ENCODE measurements at regions not wholly inside any gene's neighbourhood (a gene's known extent, or its start where the extent isn't known, plus 50 kb on each side); places are given as distances from the start of the nearest gene placed in this dataset.
"Not testable (repeated sequence)": the region's sequence is repeated elsewhere in the genome, so short reads cannot be mapped to it uniquely, and the experiment has no call there.

- Histone ChIP-seq H3K27ac (no peak overlapping the region), H3K36me3 (no peaks in the 10 kb centered on the region), H3K4me1 (replicated peaks) (peaks cover 19% of the 10 kb centered on the region), H3K27me3 (replicated peaks) (no peaks in the 10 kb centered on the region), H3K9me3 (replicated peaks) (no peaks in the 10 kb centered on the region), H3K4me3 (no peak overlapping the region)
- no peak for DNase-seq (ENCODE audit: low read depth in 1 of 2, low spot score in 2 of 2)
Observed at GRCh38 chr1:203401199-203401877, 50.4 kb upstream of the FMOD start.

- Histone ChIP-seq H3K36me3 (no peaks in the 10 kb centered on the region), H3K27me3 (replicated peaks) (no peaks in the 10 kb centered on the region), H3K9me3 (replicated peaks) (no peaks in the 10 kb centered on the region), H3K27ac (peak overlapping the region; percentile 48), H3K4me3 (no peak overlapping the region), H3K4me1 (replicated peaks) (peaks cover 19% of the 10 kb centered on the region)
- no peak for DNase-seq (ENCODE audit: low read depth in 1 of 2, low spot score in 2 of 2)
Observed at GRCh38 chr1:203402152-203402551, 51.2 kb upstream of the FMOD start.

- peak in 1 of 2 experiments; percentile 82 for DNase-seq (ENCODE audit: low read depth in 1 of 2, low spot score in 2 of 2)
- no peaks in the 10 kb centered on the region for H3K9me3 ChIP-seq (replicated peaks)
- H3K27me3 ChIP-seq (replicated peaks), result no peaks in the 10 kb centered on the region
- H3K36me3 ChIP-seq, result no peaks in the 10 kb centered on the region
- H3K27ac ChIP-seq, result peak overlapping the region; percentile 48
- H3K4me3 ChIP-seq, result no peak overlapping the region
- H3K4me1 ChIP-seq (replicated peaks), result peaks cover 19% of the 10 kb centered on the region
Observed at GRCh38 chr1:203402629-203403337, 51.9 kb upstream of the FMOD start.

GRCh38 chr1:203403586-203403985, 52.7 kb upstream of the FMOD start:
- Histone ChIP-seq H3K4me1 (replicated peaks) (peaks cover 26% of the 10 kb centered on the region), H3K27me3 (replicated peaks) (no peaks in the 10 kb centered on the region), H3K36me3 (no peaks in the 10 kb centered on the region), H3K9me3 (replicated peaks) (no peaks in the 10 kb centered on the region), H3K4me3 (no peak overlapping the region), H3K27ac (peak overlapping the region; percentile 48; the same call in 1 of the 2 replicates)
- no peak for DNase-seq (ENCODE audit: low read depth in 1 of 2, low spot score in 2 of 2)

GRCh38 chr1:203404546-203404945, 53.6 kb upstream of the FMOD start:
- H3K27ac ChIP-seq, result no peak overlapping the region
- H3K9me3 ChIP-seq (replicated peaks), result no peaks in the 10 kb centered on the region
- H3K27me3 ChIP-seq (replicated peaks), result no peaks in the 10 kb centered on the region

GRCh38 chr1:203405703-203406438, 54.9 kb upstream of the FMOD start:
- H3K27ac ChIP-seq, result no peak overlapping the region
- DNase-seq (ENCODE audit: low read depth in 1 of 2, low spot score in 2 of 2), result no peak
- H3K27me3 ChIP-seq (replicated peaks), result no peaks in the 10 kb centered on the region
- no peak overlapping the region for H3K4me3 ChIP-seq
- H3K9me3 ChIP-seq (replicated peaks), result no peaks in the 10 kb centered on the region
- H3K36me3 ChIP-seq, result no peaks in the 10 kb centered on the region
- peaks cover 29% of the 10 kb centered on the region for H3K4me1 ChIP-seq (replicated peaks)

More at GRCh38 chr1:203404546-203404945, 53.6 kb upstream of the FMOD start:
- H3K4me1 ChIP-seq (replicated peaks), result peaks cover 29% of the 10 kb centered on the region
- no peak for DNase-seq (ENCODE audit: low read depth in 1 of 2, low spot score in 2 of 2)
- no peak overlapping the region for H3K4me3 ChIP-seq
- no peaks in the 10 kb centered on the region for H3K36me3 ChIP-seq

- H3K9me3 ChIP-seq (replicated peaks), result no peaks in the 10 kb centered on the region
- H3K27me3 ChIP-seq (replicated peaks), result no peaks in the 10 kb centered on the region
- peaks cover 29% of the 10 kb centered on the region for H3K4me1 ChIP-seq (replicated peaks)
- H3K4me3 ChIP-seq, result no peak overlapping the region
- no peak overlapping the region for H3K27ac ChIP-seq
- no peaks in the 10 kb centered on the region for H3K36me3 ChIP-seq
- DNase-seq (ENCODE audit: low read depth in 1 of 2, low spot score in 2 of 2), result no peak
Observed at GRCh38 chr1:203406446-203407045, 55.6 kb upstream of the FMOD start.

- no peak for DNase-seq (ENCODE audit: low read depth in 1 of 2, low spot score in 2 of 2)
- Histone ChIP-seq H3K9me3 (replicated peaks) (no peaks in the 10 kb centered on the region), H3K36me3 (no peaks in the 10 kb centered on the region), H3K4me1 (replicated peaks) (peaks cover 24% of the 10 kb centered on the region), H3K4me3 (no peak overlapping the region), H3K27me3 (replicated peaks) (no peaks in the 10 kb centered on the region), H3K27ac (no peak overlapping the region)
Observed at GRCh38 chr1:203407296-203407695, 56.4 kb upstream of the FMOD start.

GRCh38 chr1:203408486-203409481, 57.9 kb upstream of the FMOD start:
- no peaks in the 10 kb centered on the region for H3K36me3 ChIP-seq
- H3K4me3 ChIP-seq, result no peak overlapping the region
- peaks cover 10% of the 10 kb centered on the region for H3K4me1 ChIP-seq (replicated peaks)
- no peak overlapping the region for H3K27ac ChIP-seq
- H3K9me3 ChIP-seq (replicated peaks), result no peaks in the 10 kb centered on the region
- DNase-seq (ENCODE audit: low read depth in 1 of 2, low spot score in 2 of 2), result peak; percentile 63 to 71
- no peaks in the 10 kb centered on the region for H3K27me3 ChIP-seq (replicated peaks)

GRCh38 chr1:203410182-203410900, 59.4 kb upstream of the FMOD start:
- no peaks in the 10 kb centered on the region for H3K9me3 ChIP-seq (replicated peaks)
- H3K4me1 ChIP-seq (replicated peaks), result peaks cover 10% of the 10 kb centered on the region
- H3K4me3 ChIP-seq, result no peak overlapping the region
- no peaks in the 10 kb centered on the region for H3K36me3 ChIP-seq
- DNase-seq (ENCODE audit: low read depth in 1 of 2, low spot score in 2 of 2), result no peak
- H3K27me3 ChIP-seq (replicated peaks), result no peaks in the 10 kb centered on the region
- no peak overlapping the region for H3K27ac ChIP-seq

GRCh38 chr1:203411431-203411830, 60.5 kb upstream of the FMOD start:
- not testable (repeated sequence) for DNase-seq (ENCODE audit: low read depth in 1 of 2, low spot score in 2 of 2); H3K4me3 ChIP-seq; H3K27ac ChIP-seq; H3K36me3 ChIP-seq; H3K27me3 ChIP-seq (replicated peaks); H3K9me3 ChIP-seq (replicated peaks)
- H3K4me1 ChIP-seq (replicated peaks), result peaks cover 10% of the 10 kb centered on the region

GRCh38 chr1:203419558-203419957, 56.0 kb upstream of the PRELP start:
- Histone ChIP-seq H3K9me3 (replicated peaks) (no peaks in the 10 kb centered on the region), H3K27me3 (replicated peaks) (no peaks in the 10 kb centered on the region), H3K27ac (no peak overlapping the region), H3K36me3 (no peaks in the 10 kb centered on the region), H3K4me3 (no peak overlapping the region), H3K4me1 (replicated peaks) (no peaks in the 10 kb centered on the region)
- no peak for DNase-seq (ENCODE audit: low read depth in 1 of 2, low spot score in 2 of 2)

Measured in SJSA1 (cell line).